ENCODE measurements at regions not wholly inside any gene's neighbourhood (a gene's known extent, or its start where the extent isn't known, plus 50 kb on each side); places are given as distances from the start of the nearest gene placed in this dataset.

GRCh38 chr6:79864421-79864820, 82.9 kb downstream of the ELOVL4 start:
- no peak for TF ChIP-seq FOXJ3 (CRISPR knock-in tag; IDR thresholded peaks at IDR 0.05)
- no peak for TF ChIP-seq GABPA (IDR thresholded peaks at IDR 0.05; ENCODE audit: low read depth)
- no peak for TF ChIP-seq RFX5 (IDR thresholded peaks at IDR 0.05; ENCODE audit: low read length)
- TF ChIP-seq USF2 (IDR thresholded peaks at IDR 0.05; ENCODE audit: borderline replicate concordance, low read depth, low read length): no peak
- TF ChIP-seq CTCF (IDR thresholded peaks at IDR 0.05): no peak
- TF ChIP-seq POLR2AphosphoS5 (IDR thresholded peaks at IDR 0.05; ENCODE audit: low read depth, low read length): no peak
- TF ChIP-seq RCOR1 (IDR thresholded peaks at IDR 0.05; ENCODE audit: low read length): no peak
- TF ChIP-seq USF1 (IDR thresholded peaks at IDR 0.05; ENCODE audit: borderline replicate concordance, low read depth): no peak
- no peak for TF ChIP-seq FOSL2 (IDR thresholded peaks at IDR 0.05; ENCODE audit: borderline replicate concordance, low read depth)
- TF ChIP-seq NFIC (IDR thresholded peaks at IDR 0.05; ENCODE audit: borderline replicate concordance): no peak
- TF ChIP-seq ZBTB33 (IDR thresholded peaks at IDR 0.05; ENCODE audit: borderline replicate concordance, low read depth): no peak
- no peak for TF ChIP-seq JUND (IDR thresholded peaks at IDR 0.05)

Data from SK-N-SH (cell line).